IMR-90 (cell line): ENCODE measurements at regions not wholly inside any gene's neighbourhood (a gene's known extent, or its start where the extent isn't known, plus 50 kb on each side); places are given as distances from the start of the nearest gene placed in this dataset.
"Not testable (repeated sequence)": the region's sequence is repeated elsewhere in the genome, so short reads cannot be mapped to it uniquely, and the experiment has no call there.

Source experiments
- ATAC-seq: fragments of 200-7000 bp; cut with Tn5 transposase; 2 replicates; pipeline ENCODE4 v1.9.1; 2020; ENCODE audit warnings: low read depth, mild to moderate bottlenecking, moderate library complexity
- BruUV-seq: library from RNA; stranded (reverse); fragments of 400-500 nt; replicated peaks from 2 replicates; lab custom pipeline; 2021; lab: Mats Ljungman, UMichigan
- CTCF ChIA-PET: fragments of 300-600 bp; formaldehyde crosslinking; extraction: SDS; loops from one replicate; lab custom pipeline; 2021; ENCODE audit warnings: antibody characterized with exemption; lab: Yijun Ruan, JAX
- POLR2A ChIA-PET: fragments of 300-600 bp; sonication (Branson Sonifier 250); formaldehyde crosslinking; loops from one replicate; lab custom pipeline; 2022; ENCODE audit warnings: antibody characterized with exemption; ENCODE audit not compliant: unreplicated experiment; lab: Charles Lee
- DNase-seq: peaks from one replicate; pipeline ENCODE4 v3.0.0; 2013
- H2AFZ ChIP-seq: replicated peaks from 2 replicates; pipeline ENCODE3; 2013; ENCODE audit warnings: low read length, mild to moderate bottlenecking; ENCODE audit not compliant: poor library complexity
- H2AK5ac ChIP-seq: 2 replicates; pipeline ENCODE4 v1.6.1; 2013; ENCODE audit warnings: low read depth, low read length, inconsistent platforms
- H2AK9ac ChIP-seq: replicated peaks from 2 replicates; pipeline ENCODE3; 2013; ENCODE audit warnings: mild to moderate bottlenecking, low read depth, low read length, moderate library complexity; ENCODE audit not compliant: poor library complexity
- H2BK120ac ChIP-seq: 2 replicates; pipeline ENCODE4 v1.6.1; 2013; ENCODE audit warnings: low read depth, low read length, inconsistent platforms
- H2BK15ac ChIP-seq: 3 replicates; pipeline ENCODE4 v1.6.1; 2013; ENCODE audit warnings: low read depth, low read length, inconsistent platforms
- H2BK20ac ChIP-seq: 2 replicates; pipeline ENCODE4 v1.6.1; 2013; ENCODE audit warnings: low read depth, mild to moderate bottlenecking, inconsistent platforms, low read length, moderate library complexity
- H2BK5ac ChIP-seq: 2 replicates; pipeline ENCODE4 v1.6.1; 2013; ENCODE audit warnings: mild to moderate bottlenecking, low read depth, low read length, inconsistent platforms; ENCODE audit not compliant: poor library complexity, severe bottlenecking
- H3K14ac ChIP-seq: replicated peaks from 2 replicates; pipeline ENCODE4 v1.6.1; 2013; ENCODE audit warnings: low read depth, low read length, inconsistent platforms
- H3K18ac ChIP-seq: 2 replicates; pipeline ENCODE4 v1.6.1; 2013; ENCODE audit warnings: low read depth, low read length, control low read depth
- H3K23ac ChIP-seq: 2 replicates; pipeline ENCODE4 v1.6.1; 2013; ENCODE audit warnings: low read depth, low read length, inconsistent platforms
- H3K27ac ChIP-seq: 2 replicates; pipeline ENCODE4 v1.5.1; 2013; ENCODE audit warnings: mild to moderate bottlenecking, control low read depth, low read length; ENCODE audit not compliant: insufficient read depth
- H3K27me3 ChIP-seq: 2 replicates; pipeline ENCODE4 v1.6.1; 2013; ENCODE audit warnings: low read length; ENCODE audit not compliant: control insufficient read depth, insufficient read depth
- H3K36me3 ChIP-seq: 2 replicates; pipeline ENCODE4 v1.6.1; 2013; ENCODE audit warnings: low read length, mixed read lengths; ENCODE audit not compliant: control insufficient read depth, insufficient read depth
- H3K4ac ChIP-seq: 2 replicates; pipeline ENCODE4 v1.6.1; 2013; ENCODE audit warnings: low read depth, low read length, inconsistent platforms
- H3K4me1 ChIP-seq: 2 replicates; pipeline ENCODE4 v1.6.1; 2013; ENCODE audit warnings: low read length, mixed read lengths; ENCODE audit not compliant: control insufficient read depth, insufficient read depth
- H3K4me2 ChIP-seq: 2 replicates; pipeline ENCODE4 v1.6.1; 2013; ENCODE audit warnings: low read depth, mild to moderate bottlenecking, control low read depth, low read length, moderate library complexity
- H3K4me3 ChIP-seq: 2 replicates; pipeline ENCODE4 v1.5.1; 2013; ENCODE audit warnings: low read depth, mild to moderate bottlenecking, control low read depth, low read length, moderate library complexity; ENCODE audit not compliant: insufficient read depth
- H3K56ac ChIP-seq: 2 replicates; pipeline ENCODE4 v1.6.1; 2013; ENCODE audit warnings: low read length, inconsistent platforms; ENCODE audit not compliant: insufficient read depth; ENCODE audit errors: extremely low read depth
- H3K79me1 ChIP-seq, 2 experiments: 2 replicates each; pipeline ENCODE4 v1.6.1; 2013; ENCODE audit warnings: low read length in 2 of 2, inconsistent platforms in 1 of 2, low read depth in 1 of 2
- H3K9ac ChIP-seq: 2 replicates; pipeline ENCODE4 v1.6.1; 2013; ENCODE audit warnings: low read depth, low read length, control low read depth
- H3K9me1 ChIP-seq: 2 replicates; pipeline ENCODE4 v1.6.1; 2013; ENCODE audit warnings: low read length, inconsistent platforms; ENCODE audit not compliant: insufficient read depth
- H3K9me3 ChIP-seq: 2 replicates; pipeline ENCODE4 v1.6.1; 2013; ENCODE audit warnings: low read length; ENCODE audit not compliant: control insufficient read depth, insufficient read depth
- H4K20me1 ChIP-seq: 2 replicates; pipeline ENCODE4 v1.6.1; 2013; ENCODE audit warnings: low read length, inconsistent platforms; ENCODE audit not compliant: insufficient read depth
- H4K5ac ChIP-seq: 2 replicates; pipeline ENCODE4 v1.6.1; 2013; ENCODE audit warnings: mild to moderate bottlenecking, low read depth, low read length, control low read depth
- H4K8ac ChIP-seq, 2 experiments: 2 replicates each; pipeline ENCODE4 v1.6.1; 2013; ENCODE audit warnings: low read depth in 2 of 2, low read length in 2 of 2, control low read depth in 1 of 2, inconsistent platforms in 1 of 2
- H4K91ac ChIP-seq: 2 replicates; pipeline ENCODE4 v1.6.1; 2013; ENCODE audit warnings: low read depth, low read length, inconsistent platforms; ENCODE audit not compliant: insufficient read depth
- CTCF ChIP-seq: conservative IDR thresholded peaks from 2 replicates; pipeline ENCODE4 v1.5.1; 2012; ENCODE audit warnings: mild to moderate bottlenecking, low read depth, low read length, improper control_type of control experiment
- FOS ChIP-seq: fragments of 150-350 bp; IDR thresholded peaks from 2 replicates; pipeline ENCODE4 v1.6.1; 2016; ENCODE audit warnings: low read depth, low read length
- RAD21 ChIP-seq: IDR thresholded peaks from 2 replicates; pipeline ENCODE4 v1.6.1; 2012; ENCODE audit warnings: low read length, improper control_type of control experiment
- SMC3 ChIP-seq: fragments of 150-350 bp; IDR thresholded peaks from 2 replicates; pipeline ENCODE4 v1.6.1; 2016; ENCODE audit warnings: low read depth, mild to moderate bottlenecking, antibody characterized with exemption, low read length, moderate library complexity
- WGBS, 2 experiments: methylation state at CpG; one replicate each; pipeline versions ENCODE4 v1.1.5 to v1.1.7; 2013; ENCODE audit warnings: missing lambda C conversion rate in 2 of 2; ENCODE audit not compliant: insufficient read length in 1 of 2; ENCODE audit errors: extremely low coverage in 2 of 2; 5-methylcytosine and 5-hydroxymethylcytosine counted together
- dilution Hi-C: fragments of 300-500 bp; cut with HindIII; formaldehyde crosslinking; loops from one replicate; pipeline ENCODE4 v1.14.3; 2018; ENCODE audit warnings: low sequenced_read_pairs; ENCODE audit not compliant: unreplicated experiment
- in situ Hi-C: fragments of 300-500 bp; cut with MboI; formaldehyde crosslinking; loops from 3 replicates; pipeline ENCODE4 v1.14.3; 2019; ENCODE audit warnings: low sequenced_read_pairs, inconsistent platforms, mixed read lengths
- intact Hi-C: fragments of 100-400 bp; cut with micrococcal nuclease; formaldehyde crosslinking; loops from 2 replicates; pipeline ENCODE4 v1.10.0; 2022

DNA sequence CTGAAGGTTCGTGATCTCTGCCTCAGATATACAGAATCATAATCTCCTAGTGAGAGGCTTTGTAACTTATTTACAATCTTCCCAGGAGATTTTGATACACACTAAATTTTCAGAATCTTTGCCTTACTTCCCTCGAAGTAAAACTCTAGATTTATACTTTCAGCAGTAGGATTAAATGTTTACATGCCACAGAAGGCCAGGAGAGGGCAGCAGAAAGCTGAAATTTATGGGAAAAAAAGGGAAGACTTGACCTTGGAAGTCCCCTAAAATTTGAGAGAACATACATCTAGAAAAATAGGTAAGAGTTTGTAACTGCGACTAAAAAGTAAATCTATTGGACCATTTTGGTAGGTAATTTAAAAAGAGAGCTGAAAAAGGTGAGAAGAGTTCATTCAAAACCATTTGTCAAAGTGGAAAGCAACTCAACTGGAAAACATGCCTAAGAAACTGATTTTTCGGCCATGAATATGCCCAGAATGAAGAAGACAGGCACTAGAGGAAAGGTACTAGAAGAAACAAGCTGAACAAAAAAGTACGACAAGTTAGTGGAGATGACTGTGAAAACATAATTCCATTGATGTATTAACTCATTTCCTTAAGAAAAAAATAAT lies 242.0 kb upstream of the MDGA2 start:
- DNase-seq (peak; percentile 13), ATAC-seq (no peak)
- Histone ChIP-seq H3K79me1 (no peaks in the 10 kb centered on the region), H2BK120ac (no peak overlapping the region), H3K9me1 (no peaks in the 10 kb centered on the region), H4K8ac (no peak overlapping the region), H3K27me3 (no peaks in the 10 kb centered on the region), H4K5ac (no peak overlapping the region), H2BK15ac (no peak overlapping the region), H3K14ac (no peak overlapping the region), H2AK9ac (no peak overlapping the region), H4K91ac (no peak overlapping the region), H3K4me2 (no peak overlapping the region), H2AFZ (no peak overlapping the region), H3K23ac (no peak overlapping the region), H2AK5ac (no peak overlapping the region), H2BK5ac (no peak overlapping the region), H3K56ac (no peak overlapping the region), H4K20me1 (no peaks in the 10 kb centered on the region), H3K4me3 (no peak overlapping the region), H3K4me1 (no peaks in the 10 kb centered on the region), H3K4ac (no peak overlapping the region), H2BK20ac (no peak overlapping the region), H3K9ac (no peak overlapping the region), H3K27ac (no peak overlapping the region), H3K36me3 (no peaks in the 10 kb centered on the region), H3K9me3 (peaks cover 2% of the 10 kb centered on the region; the same call in 1 of the 2 replicates), H3K18ac (no peak overlapping the region)
- TF ChIP-seq SMC3 (peak; percentile 50), CTCF (peak; percentile 44), RAD21 (peak; percentile 36), FOS (no peak)
- ChIA-PET POLR2A (no interaction called here), CTCF (no interaction called here)
- in situ Hi-C loops: loop anchor here (10.0 kb wide), 1 partner anchor 1257 kb away; no protein-coding TSS in a partner anchor
- intact Hi-C loops: loop anchor here (1.0 to 5.0 kb wide), 4 partner anchors 481 to 1580 kb away; no protein-coding TSS in a partner anchor
- dilution Hi-C loops: no loop called here
- BruUV-seq: no TSS peak
- WGBS, 2 experiments: 40% methylated on average over 1 of the region's 5 CpGs; no CpG with 5 or more reads in 1 of the 2 experiments

DNA sequence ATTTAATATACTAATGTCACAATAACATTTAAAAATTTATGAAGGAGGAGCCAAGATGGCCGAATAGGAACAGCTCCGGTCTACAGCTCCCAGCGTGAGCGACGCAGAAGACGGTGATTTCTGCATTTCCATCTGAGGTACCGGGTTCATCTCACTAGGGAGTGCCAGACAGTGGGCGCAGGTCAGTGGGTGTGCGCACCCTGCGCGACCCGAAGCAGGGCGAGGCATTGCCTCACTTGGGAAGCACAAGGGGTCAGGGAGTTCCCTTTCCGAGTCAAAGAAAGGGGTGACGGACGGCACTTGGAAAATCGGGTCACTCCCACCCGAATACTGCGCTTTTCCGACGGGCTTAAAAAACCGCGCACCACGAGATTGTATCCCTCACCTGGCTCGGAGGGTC lies 225.7 kb upstream of the MDGA2 start:
- DNase-seq, H3K4me2 ChIP-seq, H3K4ac ChIP-seq, POLR2A ChIA-PET, H4K20me1 ChIP-seq, H3K18ac ChIP-seq, H3K9me3 ChIP-seq, H4K91ac ChIP-seq, H2AK5ac ChIP-seq, H3K4me1 ChIP-seq, H2AFZ ChIP-seq, H3K14ac ChIP-seq, in situ Hi-C loops, ATAC-seq, H2BK120ac ChIP-seq, H3K27ac ChIP-seq, H3K27me3 ChIP-seq, H3K79me1 ChIP-seq, H4K8ac ChIP-seq, H2BK5ac ChIP-seq, H3K4me3 ChIP-seq, H3K9me1 ChIP-seq, H2BK15ac ChIP-seq, H3K23ac ChIP-seq, H2BK20ac ChIP-seq, dilution Hi-C loops, H3K56ac ChIP-seq, BruUV-seq, intact Hi-C loops, CTCF ChIA-PET, H4K5ac ChIP-seq, H2AK9ac ChIP-seq, H3K9ac ChIP-seq, H3K36me3 ChIP-seq: not testable (repeated sequence)
- 96% methylated on average over 5 of the region's 25 CpGs; no CpG with 5 or more reads in 1 of the 2 experiments for WGBS, 2 experiments
